B cell (primary cell): ENCODE measurements at regions not wholly inside any gene's neighbourhood (a gene's known extent, or its start where the extent isn't known, plus 50 kb on each side); places are given as distances from the start of the nearest gene placed in this dataset.

Source experiments
- CTCF ChIP-seq: fragments of 200-600 bp; IDR thresholded peaks from one replicate; pipeline ENCODE4 v1.8.0; 2022; ENCODE audit warnings: antibody characterized with exemption, mild to moderate bottlenecking
- EZH2 ChIP-seq: IDR thresholded peaks from 2 replicates; pipeline ENCODE4 v1.6.1; 2012; ENCODE audit warnings: borderline replicate concordance, low read depth, mild to moderate bottlenecking, moderate library complexity, low read length; ENCODE audit not compliant: insufficient read depth, poor library complexity, severe bottlenecking

GRCh38 chr18:2338601-2339000 lies 232.7 kb downstream of the METTL4 start:
- TF ChIP-seq CTCF (no peak), EZH2 (no peak)
